ENCODE measurements at regions not wholly inside any gene's neighbourhood (a gene's known extent, or its start where the extent isn't known, plus 50 kb on each side); places are given as distances from the start of the nearest gene placed in this dataset.

GRCh38 chr13:57996717-57997116, 365.2 kb downstream of the PCDH17 start:
- Histone ChIP-seq H3K4me1 (no peaks in the 10 kb centered on the region), H3K27me3 (no peaks in the 10 kb centered on the region), H3K27ac (no peak overlapping the region), H3K4me3 (no peak overlapping the region), H3K9me3 (no peaks in the 10 kb centered on the region), H3K36me3 (ENCODE audit: low read depth, missing control alignments) (no peaks in the 10 kb centered on the region)
- TF ChIP-seq POLR2A (IDR thresholded peaks at IDR 0.05) (no peak), CTCF (IDR thresholded peaks at IDR 0.05) (no peak)
- intact Hi-C loops (cut with DNase I; ENCODE audit: low total_unique reads), result no loop called here
- no peak for DNase-seq
- 93 to 95% methylated on average over 1 of the region's 1 CpG for WGBS, 2 donors

GRCh38 chr13:58004751-58005150, 373.2 kb downstream of the PCDH17 start:
- TF ChIP-seq POLR2A (IDR thresholded peaks at IDR 0.05) (no peak), CTCF (IDR thresholded peaks at IDR 0.05) (no peak)
- DNase-seq, result no peak
- Histone ChIP-seq H3K4me3 (no peak overlapping the region), H3K36me3 (ENCODE audit: low read depth, missing control alignments) (no peaks in the 10 kb centered on the region), H3K4me1 (no peaks in the 10 kb centered on the region), H3K27me3 (no peaks in the 10 kb centered on the region), H3K27ac (no peak overlapping the region), H3K9me3 (no peaks in the 10 kb centered on the region)
- 59 to 70% methylated on average over 4 of the region's 4 CpGs for WGBS, 2 donors
- intact Hi-C loops (cut with DNase I; ENCODE audit: low total_unique reads), result no loop called here

- H3K9me3 ChIP-seq, result no peaks in the 10 kb centered on the region
- no peak overlapping the region for H3K27ac ChIP-seq
- no peaks in the 10 kb centered on the region for H3K36me3 ChIP-seq (ENCODE audit: low read depth, missing control alignments)
- DNase-seq, result no peak
- H3K4me3 ChIP-seq, result no peak overlapping the region
- TF ChIP-seq POLR2A (IDR thresholded peaks at IDR 0.05), result no peak
- TF ChIP-seq CTCF (IDR thresholded peaks at IDR 0.05), result no peak
- H3K27me3 ChIP-seq, result no peaks in the 10 kb centered on the region
- 89 to 92% methylated on average over 4 of the region's 4 CpGs for WGBS, 2 donors
- intact Hi-C loops (cut with DNase I; ENCODE audit: low total_unique reads), result no loop called here
- H3K4me1 ChIP-seq, result no peaks in the 10 kb centered on the region
These were observed 386.5 kb downstream of the PCDH17 start for GRCh38 chr13:58018020-58018419.

- TF ChIP-seq POLR2A (IDR thresholded peaks at IDR 0.05) (no peak), CTCF (IDR thresholded peaks at IDR 0.05) (no peak)
- no peaks in the 10 kb centered on the region for H3K27me3 ChIP-seq
- no peaks in the 10 kb centered on the region for H3K9me3 ChIP-seq
- WGBS, 2 donors, result 41 to 68% methylated on average over 1 of the region's 1 CpG
- no peaks in the 10 kb centered on the region for H3K4me1 ChIP-seq
- no peak overlapping the region for H3K4me3 ChIP-seq
- no peaks in the 10 kb centered on the region for H3K36me3 ChIP-seq (ENCODE audit: low read depth, missing control alignments)
- intact Hi-C loops (cut with DNase I; ENCODE audit: low total_unique reads), result no loop called here
- H3K27ac ChIP-seq, result no peak overlapping the region
- no peak for DNase-seq
These were observed 387.3 kb downstream of the PCDH17 start for GRCh38 chr13:58018865-58019264.

GRCh38 chr13:58024103-58024502, 392.6 kb downstream of the PCDH17 start:
- intact Hi-C loops (cut with DNase I; ENCODE audit: low total_unique reads), result no loop called here

More at GRCh38 chr13:58024103-58024502, 392.6 kb downstream of the PCDH17 start:
- Histone ChIP-seq H3K36me3 (ENCODE audit: low read depth, missing control alignments) (no peaks in the 10 kb centered on the region), H3K4me3 (no peak overlapping the region), H3K4me1 (no peaks in the 10 kb centered on the region), H3K9me3 (no peaks in the 10 kb centered on the region), H3K27me3 (no peaks in the 10 kb centered on the region), H3K27ac (no peak overlapping the region)
- no peak for DNase-seq
- TF ChIP-seq CTCF (IDR thresholded peaks at IDR 0.05), result no peak
- TF ChIP-seq POLR2A (IDR thresholded peaks at IDR 0.05), result no peak
- 85 to 92% methylated on average over 7 of the region's 7 CpGs for WGBS, 2 donors
